MM.1S (cell line): ENCODE measurements at regions not wholly inside any gene's neighbourhood (a gene's known extent, or its start where the extent isn't known, plus 50 kb on each side); places are given as distances from the start of the nearest gene placed in this dataset.

Source experiments
- DNase-seq: peaks from one replicate; pipeline ENCODE4 v3.0.0-alpha.2; 2015
- H2AFZ ChIP-seq: fragments of 300-600 bp; sonication (generic); 2 replicates; pipeline ENCODE4 v1.6.0; 2016; ENCODE audit warnings: antibody characterized with exemption, low read length
- H3F3A ChIP-seq: fragments of 300-600 bp; sonication (generic); 2 replicates; pipeline ENCODE4 v1.6.1; 2016; ENCODE audit warnings: mild to moderate bottlenecking, antibody characterized with exemption, low read length, moderate library complexity, mixed read lengths; ENCODE audit not compliant: insufficient read depth
- H3K27ac ChIP-seq: fragments of 300-600 bp; sonication (generic); 2 replicates; pipeline ENCODE4 v1.5.1; 2016; ENCODE audit warnings: mild to moderate bottlenecking, low read length
- H3K27me3 ChIP-seq: fragments of 300-600 bp; sonication (generic); replicated peaks from 2 replicates; pipeline ENCODE4 v1.6.0; 2016; ENCODE audit warnings: low read length; ENCODE audit not compliant: insufficient read depth
- H3K36me3 ChIP-seq: fragments of 300-600 bp; sonication (generic); replicated peaks from 2 replicates; pipeline ENCODE4 v1.6.1; 2016; ENCODE audit warnings: mild to moderate bottlenecking, low read length, mixed read lengths; ENCODE audit not compliant: insufficient read depth
- H3K4me1 ChIP-seq: fragments of 300-600 bp; sonication (generic); 2 replicates; pipeline ENCODE4 v1.6.1; 2016; ENCODE audit warnings: low read length, mixed read lengths
- H3K4me2 ChIP-seq: fragments of 300-600 bp; sonication (generic); 2 replicates; pipeline ENCODE4 v1.6.0; 2016; ENCODE audit warnings: low read depth, low read length
- H3K4me3 ChIP-seq: fragments of 300-600 bp; sonication (generic); 2 replicates; pipeline ENCODE4 v1.5.1; 2016; ENCODE audit warnings: low read length, mixed read lengths
- H3K79me2 ChIP-seq: fragments of 300-600 bp; sonication (generic); 2 replicates; pipeline ENCODE4 v1.6.1; 2016; ENCODE audit warnings: mixed run types, low read length, mixed read lengths
- H3K9ac ChIP-seq: fragments of 300-600 bp; sonication (generic); 2 replicates; pipeline ENCODE4 v1.6.1; 2016; ENCODE audit warnings: low read length, mixed read lengths
- H3K9me2 ChIP-seq: fragments of 300-600 bp; sonication (generic); replicated peaks from 2 replicates; pipeline ENCODE4 v1.6.1; 2016; ENCODE audit warnings: mild to moderate bottlenecking, low read length, mixed read lengths; ENCODE audit not compliant: insufficient read depth
- H3K9me3 ChIP-seq: fragments of 300-600 bp; sonication (generic); replicated peaks from 2 replicates; pipeline ENCODE4 v1.6.1; 2016; ENCODE audit warnings: mild to moderate bottlenecking, low read length, mixed read lengths; ENCODE audit not compliant: insufficient read depth
- H4K20me1 ChIP-seq: fragments of 300-600 bp; sonication (generic); 2 replicates; pipeline ENCODE4 v1.6.1; 2016; ENCODE audit warnings: mild to moderate bottlenecking, low read length, moderate library complexity, mixed read lengths; ENCODE audit not compliant: insufficient read depth
- EZH2 ChIP-seq: fragments of 300-600 bp; sonication (generic); optimal IDR thresholded peaks from 2 replicates; pipeline ENCODE3; 2017; ENCODE audit warnings: low read depth, mild to moderate bottlenecking, antibody characterized with exemption, low read length, mixed read lengths
- EZH2phosphoT487 ChIP-seq: fragments of 300-600 bp; sonication (generic); IDR thresholded peaks from 2 replicates; pipeline ENCODE4 v1.6.1; 2018; ENCODE audit warnings: antibody characterized with exemption, low read length
- TF ChIP-seq, protein P1 (sequence below): fragments of 300-600 bp; sonication (generic); IDR thresholded peaks from 2 replicates; pipeline ENCODE4 v1.5.1; 2016; ENCODE audit warnings: antibody characterized with exemption, low read length, mixed read lengths

DNA sequence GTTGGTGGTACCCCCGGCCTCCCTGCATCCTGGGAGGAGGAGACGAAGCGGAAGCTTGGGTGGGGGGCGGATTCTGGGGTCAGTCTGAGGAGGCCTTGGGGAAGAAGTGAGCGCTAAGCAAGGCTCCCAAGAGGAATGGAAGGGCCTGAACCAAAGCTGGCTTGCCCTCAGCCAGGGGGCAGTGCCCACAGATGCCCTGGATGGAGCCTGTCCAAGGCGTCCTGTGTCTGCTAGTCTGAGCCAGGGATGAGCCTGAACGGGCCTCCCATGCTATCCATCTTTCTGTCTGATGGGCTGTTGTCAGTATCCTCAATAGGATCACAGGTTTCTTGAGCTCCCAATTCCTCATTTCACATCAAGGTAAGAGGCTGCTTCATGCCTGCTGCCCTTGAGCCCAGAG lies 122.3 kb upstream of the LHX1 start:
- no peak for TF ChIP-seq EZH2
- TF ChIP-seq, protein P1, sequence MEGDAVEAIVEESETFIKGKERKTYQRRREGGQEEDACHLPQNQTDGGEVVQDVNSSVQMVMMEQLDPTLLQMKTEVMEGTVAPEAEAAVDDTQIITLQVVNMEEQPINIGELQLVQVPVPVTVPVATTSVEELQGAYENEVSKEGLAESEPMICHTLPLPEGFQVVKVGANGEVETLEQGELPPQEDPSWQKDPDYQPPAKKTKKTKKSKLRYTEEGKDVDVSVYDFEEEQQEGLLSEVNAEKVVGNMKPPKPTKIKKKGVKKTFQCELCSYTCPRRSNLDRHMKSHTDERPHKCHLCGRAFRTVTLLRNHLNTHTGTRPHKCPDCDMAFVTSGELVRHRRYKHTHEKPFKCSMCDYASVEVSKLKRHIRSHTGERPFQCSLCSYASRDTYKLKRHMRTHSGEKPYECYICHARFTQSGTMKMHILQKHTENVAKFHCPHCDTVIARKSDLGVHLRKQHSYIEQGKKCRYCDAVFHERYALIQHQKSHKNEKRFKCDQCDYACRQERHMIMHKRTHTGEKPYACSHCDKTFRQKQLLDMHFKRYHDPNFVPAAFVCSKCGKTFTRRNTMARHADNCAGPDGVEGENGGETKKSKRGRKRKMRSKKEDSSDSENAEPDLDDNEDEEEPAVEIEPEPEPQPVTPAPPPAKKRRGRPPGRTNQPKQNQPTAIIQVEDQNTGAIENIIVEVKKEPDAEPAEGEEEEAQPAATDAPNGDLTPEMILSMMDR, result no peak
- no peak for TF ChIP-seq EZH2phosphoT487
- H4K20me1 ChIP-seq, result no peaks in the 10 kb centered on the region
- H3K4me1 ChIP-seq, result no peaks in the 10 kb centered on the region
- H3K9ac ChIP-seq, result no peak overlapping the region
- H3F3A ChIP-seq, result no peaks in the 10 kb centered on the region
- no peak overlapping the region for H2AFZ ChIP-seq
- no peaks in the 10 kb centered on the region for H3K36me3 ChIP-seq
- H3K9me2 ChIP-seq, result no peaks in the 10 kb centered on the region
- H3K4me2 ChIP-seq, result no peak overlapping the region
- no peaks in the 10 kb centered on the region for H3K79me2 ChIP-seq
- H3K9me3 ChIP-seq, result no peaks in the 10 kb centered on the region
- no peak overlapping the region for H3K27ac ChIP-seq
- peaks cover 58% of the 10 kb centered on the region for H3K27me3 ChIP-seq
- no peak for DNase-seq
- H3K4me3 ChIP-seq, result no peak overlapping the region

DNA sequence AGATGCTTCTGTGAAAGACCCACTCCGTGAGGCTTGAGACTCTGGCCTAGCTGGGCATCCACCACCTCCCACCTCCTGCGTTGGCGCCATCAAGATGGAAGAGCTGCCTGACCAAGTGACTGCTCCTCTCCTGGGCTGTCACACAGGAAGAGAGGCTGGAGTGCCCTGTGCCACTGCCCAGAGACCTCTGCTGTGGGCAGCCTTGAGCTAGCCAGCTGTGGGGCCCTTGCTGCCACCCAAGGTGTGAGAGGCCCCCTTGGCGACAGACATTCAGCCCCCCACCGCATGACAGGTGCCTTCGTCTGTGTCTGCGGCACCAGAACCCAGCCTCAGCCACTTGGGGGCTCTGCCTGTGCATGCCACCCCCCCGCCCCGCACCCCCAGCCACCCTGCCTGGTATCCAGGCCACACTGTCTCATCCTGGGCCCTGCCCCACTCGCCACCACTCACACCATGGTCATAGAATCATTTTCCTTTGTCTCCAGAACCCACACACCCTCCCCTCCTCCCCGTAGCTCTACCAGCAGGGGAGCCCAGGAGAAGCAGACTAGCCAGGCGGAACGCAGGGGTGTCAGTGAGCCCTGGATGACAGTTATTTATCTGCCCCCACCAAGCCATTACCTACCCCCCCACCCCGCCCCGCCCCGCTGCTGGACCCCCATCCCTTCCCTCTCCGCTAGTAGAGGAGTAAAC lies 120.9 kb upstream of the LHX1 start:
- no peaks in the 10 kb centered on the region for H3F3A ChIP-seq
- H3K4me1 ChIP-seq, result no peaks in the 10 kb centered on the region
- no peak overlapping the region for H3K27ac ChIP-seq
- DNase-seq, result no peak
- H4K20me1 ChIP-seq, result no peaks in the 10 kb centered on the region
- no peak overlapping the region for H2AFZ ChIP-seq
- TF ChIP-seq EZH2 (no peak), EZH2phosphoT487 (no peak)
- H3K36me3 ChIP-seq, result no peaks in the 10 kb centered on the region
- H3K4me3 ChIP-seq, result no peak overlapping the region
- H3K4me2 ChIP-seq, result no peak overlapping the region
- H3K27me3 ChIP-seq, result peaks cover 55% of the 10 kb centered on the region
- H3K9ac ChIP-seq, result no peak overlapping the region
- H3K9me2 ChIP-seq, result no peaks in the 10 kb centered on the region
- no peaks in the 10 kb centered on the region for H3K9me3 ChIP-seq
- no peaks in the 10 kb centered on the region for H3K79me2 ChIP-seq

DNA sequence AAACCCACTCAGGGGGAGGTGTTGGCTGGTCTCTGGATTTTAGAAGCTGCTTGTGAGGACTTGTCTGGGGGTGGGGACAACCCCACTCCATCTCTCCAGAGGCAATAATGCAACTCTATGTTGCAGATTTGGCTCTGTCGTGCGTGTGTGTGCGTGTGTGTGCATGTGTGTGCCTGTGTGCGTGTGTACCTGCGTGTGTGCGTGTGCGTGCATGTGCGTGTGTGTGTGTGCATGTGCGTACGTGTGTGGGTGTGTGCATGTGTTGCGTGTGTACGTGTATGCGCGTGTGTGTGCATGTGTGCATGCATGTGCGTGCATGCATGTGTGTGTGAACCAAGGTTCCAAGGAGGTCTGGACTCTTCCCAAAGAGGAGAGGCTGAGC lies 120.4 kb upstream of the LHX1 start:
- H3K36me3 ChIP-seq, result no peaks in the 10 kb centered on the region
- H3K9me3 ChIP-seq, result no peaks in the 10 kb centered on the region
- H3K4me2 ChIP-seq, result no peak overlapping the region
- TF ChIP-seq, protein P1, result no peak
- no peak for TF ChIP-seq EZH2phosphoT487
- H3K9me2 ChIP-seq, result no peaks in the 10 kb centered on the region
- peaks cover 50% of the 10 kb centered on the region for H3K27me3 ChIP-seq
- no peak overlapping the region for H3K9ac ChIP-seq
- no peak overlapping the region for H2AFZ ChIP-seq
- H4K20me1 ChIP-seq, result no peaks in the 10 kb centered on the region
- no peaks in the 10 kb centered on the region for H3K4me1 ChIP-seq
- no peak for DNase-seq
- no peak overlapping the region for H3K4me3 ChIP-seq
- H3F3A ChIP-seq, result no peaks in the 10 kb centered on the region
- H3K27ac ChIP-seq, result no peak overlapping the region
- H3K79me2 ChIP-seq, result no peaks in the 10 kb centered on the region

DNA sequence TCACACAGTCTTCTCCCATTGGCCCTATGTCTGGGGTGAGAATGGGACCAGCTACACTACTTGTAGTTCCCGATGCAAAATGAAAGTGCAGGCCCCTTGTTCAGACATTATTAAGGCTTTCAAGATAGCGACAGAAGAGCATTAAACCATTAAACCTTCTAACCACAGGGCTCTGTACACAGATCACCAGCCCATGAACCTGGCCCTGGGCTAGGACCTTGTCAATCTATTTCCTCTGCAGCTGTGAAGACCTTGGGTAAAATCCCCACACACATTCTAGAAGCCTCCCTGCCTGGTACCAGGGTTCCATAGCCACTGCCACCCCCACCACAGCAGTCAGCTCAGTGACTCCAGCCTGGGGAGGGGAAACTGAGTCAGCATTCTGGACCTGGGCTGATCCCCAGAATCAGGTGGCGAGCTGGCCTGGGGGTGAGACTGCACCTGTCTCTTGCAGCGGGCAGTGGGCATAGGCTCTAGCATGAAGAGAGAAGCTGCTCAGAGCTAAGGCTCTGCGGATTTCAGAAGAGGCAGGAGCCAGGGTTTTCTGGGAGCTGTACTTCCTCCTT lies 119.7 kb upstream of the LHX1 start:
- H4K20me1 ChIP-seq, result no peaks in the 10 kb centered on the region
- no peak overlapping the region for H2AFZ ChIP-seq
- peak; percentile 23 for DNase-seq
- no peaks in the 10 kb centered on the region for H3F3A ChIP-seq
- no peaks in the 10 kb centered on the region for H3K9me2 ChIP-seq
- H3K4me2 ChIP-seq, result no peak overlapping the region
- TF ChIP-seq EZH2phosphoT487, result no peak
- TF ChIP-seq EZH2, result no peak
- TF ChIP-seq, protein P1, result no peak
- no peaks in the 10 kb centered on the region for H3K4me1 ChIP-seq
- H3K4me3 ChIP-seq, result no peak overlapping the region
- no peaks in the 10 kb centered on the region for H3K36me3 ChIP-seq
- no peaks in the 10 kb centered on the region for H3K9me3 ChIP-seq
- H3K9ac ChIP-seq, result no peak overlapping the region
- no peak overlapping the region for H3K27ac ChIP-seq
- H3K79me2 ChIP-seq, result no peaks in the 10 kb centered on the region
- peaks cover 43% of the 10 kb centered on the region for H3K27me3 ChIP-seq
